Hepatocyte (in vitro differentiated cells): ENCODE measurements at regions not wholly inside any gene's neighbourhood (a gene's known extent, or its start where the extent isn't known, plus 50 kb on each side); places are given as distances from the start of the nearest gene placed in this dataset.

Experiments used
- CTCF ChIP-seq: fragments of 200-600 bp; sonication (generic); IDR thresholded peaks from 2 replicates; pipeline ENCODE4 v1.5.1; 2016; ENCODE audit warnings: antibody characterized with exemption, mild to moderate bottlenecking; ENCODE audit not compliant: poor library complexity
- EZH2 ChIP-seq: fragments of 200-600 bp; sonication (generic); IDR thresholded peaks from 2 replicates; pipeline ENCODE4 v1.6.1; 2016; ENCODE audit warnings: antibody characterized with exemption, mild to moderate bottlenecking, borderline replicate concordance

DNA sequence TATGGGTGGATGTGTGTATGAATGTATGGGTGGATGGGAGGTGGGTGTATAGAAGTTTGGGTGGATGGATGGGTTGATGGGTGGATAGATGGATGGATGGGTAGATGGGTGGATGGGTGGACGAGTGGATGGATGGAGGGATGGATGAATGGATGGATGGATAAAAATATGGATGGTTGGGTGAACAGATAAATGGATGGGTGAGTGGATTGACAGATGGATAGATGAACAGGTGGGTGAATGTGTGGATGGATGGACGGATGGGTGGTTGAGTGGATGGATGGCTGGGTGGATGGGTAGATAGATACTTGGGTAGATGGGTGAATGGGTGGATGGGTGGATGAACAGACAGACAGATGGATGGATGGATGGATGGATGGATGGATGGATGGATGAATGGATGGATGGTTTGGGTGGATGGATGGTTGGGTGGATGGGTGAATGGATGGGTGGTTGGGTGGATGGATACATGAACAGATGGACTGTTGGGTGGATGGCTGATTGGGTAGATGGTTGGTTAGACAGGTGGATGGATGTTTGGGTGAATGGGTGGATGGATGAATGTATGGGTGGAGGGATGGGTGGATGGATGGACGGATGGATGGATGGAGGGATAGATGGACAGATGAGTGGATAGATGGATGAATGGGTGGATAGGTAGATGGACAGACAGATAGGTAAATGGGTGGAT lies 166.8 kb downstream of the IRX2 start:
- TF ChIP-seq EZH2: no peak
- TF ChIP-seq CTCF: no peak
